ENCODE measurements at regions not wholly inside any gene's neighbourhood (a gene's known extent, or its start where the extent isn't known, plus 50 kb on each side); places are given as distances from the start of the nearest gene placed in this dataset.
A peak's percentile ranks its signal among the peaks of the same experiment; 100 is the strongest.

- no peak for DNase-seq (ENCODE audit: low spot score)
Measured at GRCh38 chr3:8255725-8256124, 245.9 kb upstream of the LMCD1 start.

GRCh38 chr3:8256441-8257071 is 245.1 kb upstream of the LMCD1 start:
- DNase-seq (ENCODE audit: low spot score) = no peak

GRCh38 chr3:8261018-8261417 is 240.6 kb upstream of the LMCD1 start:
- DNase-seq (ENCODE audit: low spot score) = no peak

- no peak for DNase-seq (ENCODE audit: low spot score)
Measured at GRCh38 chr3:8266730-8267131, 234.9 kb upstream of the LMCD1 start.

GRCh38 chr3:8273479-8273878 is 228.1 kb upstream of the LMCD1 start:
- no peak for DNase-seq (ENCODE audit: low spot score)

GRCh38 chr3:8276056-8276455 is 225.6 kb upstream of the LMCD1 start:
- no peak for DNase-seq (ENCODE audit: low spot score)

- DNase-seq (ENCODE audit: low spot score) = no peak
Measured at GRCh38 chr3:8276506-8276905, 225.1 kb upstream of the LMCD1 start.

- no peak for DNase-seq (ENCODE audit: low spot score)
Measured at GRCh38 chr3:8278448-8278847, 223.2 kb upstream of the LMCD1 start.

- DNase-seq (ENCODE audit: low spot score) = no peak
Measured at GRCh38 chr3:8279476-8279875, 222.1 kb upstream of the LMCD1 start.

- DNase-seq (ENCODE audit: low spot score) = no peak
Measured at GRCh38 chr3:8279886-8280550, 221.6 kb upstream of the LMCD1 start.

- DNase-seq (ENCODE audit: low spot score) = no peak
Measured at GRCh38 chr3:8282541-8283165, 219.0 kb upstream of the LMCD1 start.

- no peak for DNase-seq (ENCODE audit: low spot score)
Measured at GRCh38 chr3:8283193-8283592, 218.4 kb upstream of the LMCD1 start.

GRCh38 chr3:8286086-8286485 is 215.5 kb upstream of the LMCD1 start:
- DNase-seq (ENCODE audit: low spot score) = no peak

GRCh38 chr3:8286749-8287148 is 214.9 kb upstream of the LMCD1 start:
- DNase-seq (ENCODE audit: low spot score) = no peak

GRCh38 chr3:8290611-8291010 is 211.0 kb upstream of the LMCD1 start:
- DNase-seq (ENCODE audit: low spot score) = no peak

GRCh38 chr3:8296461-8296860 is 205.2 kb upstream of the LMCD1 start:
- DNase-seq (ENCODE audit: low spot score) = no peak

- no peak for DNase-seq (ENCODE audit: low spot score)
Measured at GRCh38 chr3:8298021-8298954, 203.3 kb upstream of the LMCD1 start.

- peak; percentile 43 for DNase-seq (ENCODE audit: low spot score)
Measured at GRCh38 chr3:8301977-8302735, 199.5 kb upstream of the LMCD1 start.

GRCh38 chr3:8303466-8303865 is 198.2 kb upstream of the LMCD1 start:
- DNase-seq (ENCODE audit: low spot score) = no peak

- DNase-seq (ENCODE audit: low spot score) = no peak
Measured at GRCh38 chr3:8305371-8305770, 196.3 kb upstream of the LMCD1 start.

- DNase-seq (ENCODE audit: low spot score) = no peak
Measured at GRCh38 chr3:8307545-8308110, 194.0 kb upstream of the LMCD1 start.

Measured in kidney capillary endothelial cell (primary cell).